GM10266 (cell line): ENCODE measurements at regions not wholly inside any gene's neighbourhood (a gene's known extent, or its start where the extent isn't known, plus 50 kb on each side); places are given as distances from the start of the nearest gene placed in this dataset.

ENCODE experiments used
- DNase-seq: peaks from one replicate; pipeline ENCODE4 v3.0.0; 2012; ENCODE audit errors: extremely low spot score
- TF ChIP-seq, protein P1 (sequence below): IDR thresholded peaks from 2 replicates; pipeline ENCODE4 v1.5.1; 2012; ENCODE audit warnings: mild to moderate bottlenecking, low read depth; ENCODE audit not compliant: control insufficient read depth, insufficient read depth; ENCODE audit errors: missing control alignments

DNA sequence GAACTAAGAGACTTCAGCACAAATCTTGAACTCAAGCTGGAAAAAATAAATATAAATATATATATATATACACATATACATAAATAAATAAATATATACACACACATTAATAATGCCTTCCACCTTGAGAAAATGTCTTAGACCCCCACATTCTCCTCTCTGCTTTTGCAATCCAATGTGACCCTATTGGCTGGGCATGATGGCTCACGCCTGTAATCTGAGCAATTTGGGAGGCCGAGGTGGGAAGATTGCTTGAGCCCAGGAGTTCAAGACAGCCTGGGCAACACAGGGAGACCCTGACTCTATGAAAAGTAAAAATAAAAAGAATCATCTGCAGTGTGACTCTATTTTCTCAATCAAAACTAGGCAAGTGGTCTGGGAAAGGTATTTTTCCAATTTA is 424.1 kb upstream of the NFE2L3 start:
- DNase-seq, result no peak
- TF ChIP-seq, protein P1, sequence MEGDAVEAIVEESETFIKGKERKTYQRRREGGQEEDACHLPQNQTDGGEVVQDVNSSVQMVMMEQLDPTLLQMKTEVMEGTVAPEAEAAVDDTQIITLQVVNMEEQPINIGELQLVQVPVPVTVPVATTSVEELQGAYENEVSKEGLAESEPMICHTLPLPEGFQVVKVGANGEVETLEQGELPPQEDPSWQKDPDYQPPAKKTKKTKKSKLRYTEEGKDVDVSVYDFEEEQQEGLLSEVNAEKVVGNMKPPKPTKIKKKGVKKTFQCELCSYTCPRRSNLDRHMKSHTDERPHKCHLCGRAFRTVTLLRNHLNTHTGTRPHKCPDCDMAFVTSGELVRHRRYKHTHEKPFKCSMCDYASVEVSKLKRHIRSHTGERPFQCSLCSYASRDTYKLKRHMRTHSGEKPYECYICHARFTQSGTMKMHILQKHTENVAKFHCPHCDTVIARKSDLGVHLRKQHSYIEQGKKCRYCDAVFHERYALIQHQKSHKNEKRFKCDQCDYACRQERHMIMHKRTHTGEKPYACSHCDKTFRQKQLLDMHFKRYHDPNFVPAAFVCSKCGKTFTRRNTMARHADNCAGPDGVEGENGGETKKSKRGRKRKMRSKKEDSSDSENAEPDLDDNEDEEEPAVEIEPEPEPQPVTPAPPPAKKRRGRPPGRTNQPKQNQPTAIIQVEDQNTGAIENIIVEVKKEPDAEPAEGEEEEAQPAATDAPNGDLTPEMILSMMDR, result no peak

DNA sequence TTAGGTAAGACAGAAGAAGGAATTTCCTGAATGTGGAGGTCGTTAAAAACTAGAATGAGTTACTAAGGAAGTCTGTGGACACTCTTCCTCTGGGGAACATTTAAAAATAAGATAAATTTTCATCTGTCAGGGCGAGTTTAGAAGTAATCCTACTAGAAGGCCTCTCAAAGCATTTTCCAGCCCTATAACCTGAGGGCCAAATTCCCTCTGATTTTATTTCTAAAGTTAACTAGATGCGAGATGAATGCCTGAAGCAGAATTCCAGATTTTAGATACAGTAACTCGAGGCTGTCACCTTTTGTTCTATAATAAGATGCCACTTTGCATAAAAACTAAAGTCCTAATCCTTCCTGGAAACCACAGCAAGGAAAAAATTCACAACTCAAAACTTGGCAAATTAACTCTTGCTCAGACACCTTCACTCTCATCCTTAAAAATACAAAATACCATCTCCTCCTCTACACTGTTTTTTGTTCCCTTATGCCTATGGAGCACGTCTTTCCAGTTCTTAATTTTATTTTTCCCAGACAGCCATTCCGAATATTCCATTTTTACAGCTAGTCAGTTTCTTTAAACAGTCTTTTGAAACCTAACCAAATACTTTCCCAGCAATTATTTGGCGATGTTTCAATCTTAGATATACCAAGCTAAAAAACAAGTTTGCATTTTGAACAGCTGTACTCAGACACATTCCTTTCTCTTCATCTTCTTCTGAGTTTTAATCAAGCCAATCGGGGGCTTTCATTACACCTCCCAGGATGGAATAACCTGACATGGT is 420.7 kb upstream of the NFE2L3 start:
- TF ChIP-seq, protein P1, result no peak
- DNase-seq, result no peak

DNA sequence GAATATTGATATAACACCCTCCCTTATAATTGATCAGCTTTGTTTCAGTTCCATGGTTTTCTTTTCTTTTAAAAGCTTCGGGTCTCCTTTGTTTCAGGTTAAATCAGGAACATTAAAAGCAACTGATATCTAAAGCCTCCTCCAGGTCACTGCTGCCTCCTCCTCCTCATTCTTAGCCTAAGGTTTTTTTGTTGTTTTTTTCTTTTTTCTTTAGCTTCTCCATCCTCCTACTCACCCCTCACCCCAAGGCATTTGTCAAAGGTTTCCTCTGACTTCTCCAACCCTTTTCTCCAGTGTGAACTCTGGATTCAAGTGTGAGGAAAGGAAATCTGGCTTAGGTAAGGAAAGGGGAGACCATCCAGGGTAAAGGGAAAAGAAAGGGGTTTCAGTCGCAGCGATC is 420.2 kb upstream of the NFE2L3 start:
- TF ChIP-seq, protein P1, result no peak
- no peak for DNase-seq

DNA sequence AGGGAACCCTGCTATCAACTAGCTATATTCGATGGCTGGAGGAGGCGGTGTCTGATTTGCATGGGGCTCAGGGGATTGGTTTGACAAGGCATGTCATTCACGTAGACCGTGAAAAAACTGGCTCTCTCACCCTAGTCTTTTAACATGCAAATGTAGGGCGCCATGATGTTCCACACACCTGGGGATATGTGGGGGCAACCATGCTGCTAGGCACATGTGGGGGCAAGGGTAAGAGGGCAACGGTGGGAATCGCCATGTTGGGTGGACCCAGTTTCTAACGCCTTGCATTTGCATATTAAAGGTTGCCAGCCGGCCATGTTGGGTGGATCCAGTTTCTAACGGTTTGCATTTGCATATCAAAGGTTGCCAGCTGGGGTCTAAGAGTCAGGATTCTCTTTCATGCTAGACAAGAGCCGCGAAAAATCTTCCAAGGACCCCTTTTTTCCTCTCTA is 419.2 kb upstream of the NFE2L3 start:
- TF ChIP-seq, protein P1, result no peak
- DNase-seq, result no peak

DNA sequence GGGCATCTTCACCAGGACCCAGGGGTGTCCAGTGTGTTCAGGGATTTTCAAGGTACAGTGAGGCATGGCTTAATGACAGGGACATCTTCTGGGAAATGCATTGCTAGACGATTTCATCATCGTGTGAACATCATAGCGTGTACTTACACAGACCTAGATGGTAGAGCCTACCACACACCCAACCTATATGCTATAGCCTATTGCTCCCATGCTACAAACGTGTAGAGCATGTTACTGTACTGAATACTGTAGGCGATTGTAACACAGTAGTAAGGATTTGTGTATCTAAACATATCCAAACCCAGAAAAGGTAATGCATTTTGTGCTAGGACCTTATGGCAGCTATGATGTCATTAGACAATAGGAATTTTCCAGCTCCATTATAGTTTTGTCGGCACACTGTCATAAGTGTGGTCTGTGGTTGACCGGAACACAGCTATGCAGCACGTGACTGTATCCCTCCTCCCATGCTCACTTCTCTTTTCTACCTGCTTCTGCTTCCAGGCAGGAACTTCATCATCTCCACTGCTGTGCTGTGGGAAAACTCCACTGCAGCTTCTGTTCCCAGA is 416.2 kb upstream of the NFE2L3 start:
- TF ChIP-seq, protein P1, result no peak
- DNase-seq, result no peak

DNA sequence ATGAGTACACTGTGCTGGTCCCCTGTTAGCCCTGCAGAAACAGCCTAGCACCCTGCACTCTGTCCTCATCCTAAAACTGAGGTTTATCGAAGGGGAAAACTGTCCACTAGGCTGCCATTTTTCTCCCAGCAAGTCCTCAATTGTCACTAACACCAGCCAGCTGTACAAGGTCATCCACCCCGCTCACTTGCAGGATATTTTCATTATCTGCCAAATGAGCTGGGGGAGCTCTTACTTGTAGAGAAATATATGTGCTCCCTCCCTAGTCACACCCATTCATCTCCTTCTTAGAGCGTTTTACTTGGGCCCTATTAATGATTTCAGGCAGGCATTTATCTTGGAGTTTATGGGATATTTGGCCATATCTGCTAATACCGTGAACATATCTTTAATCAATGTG is 413.5 kb upstream of the NFE2L3 start:
- DNase-seq, result no peak
- TF ChIP-seq, protein P1, result no peak

DNA sequence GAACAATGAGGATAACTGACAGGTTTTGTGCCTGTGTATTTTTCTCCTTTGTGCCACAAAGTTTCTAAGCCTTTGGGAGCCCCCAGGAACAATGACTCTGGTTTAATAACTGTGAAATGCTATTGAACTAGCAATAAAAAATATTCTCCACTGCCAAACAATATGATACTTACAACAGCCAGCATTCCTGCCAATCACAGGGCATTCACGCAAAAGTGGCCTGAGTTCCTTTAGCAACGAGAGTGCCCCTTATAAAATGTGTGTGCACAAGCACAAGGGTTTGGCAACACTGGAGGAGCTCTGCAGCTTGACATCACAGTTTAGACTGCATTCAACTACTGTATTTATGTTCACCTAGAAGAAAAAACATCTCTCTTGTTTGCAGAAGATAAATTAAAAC is 412.9 kb upstream of the NFE2L3 start:
- TF ChIP-seq, protein P1, result no peak
- DNase-seq, result no peak
